H9 (cell line): ENCODE measurements at regions not wholly inside any gene's neighbourhood (a gene's known extent, or its start where the extent isn't known, plus 50 kb on each side); places are given as distances from the start of the nearest gene placed in this dataset.
"Not testable (repeated sequence)": the region's sequence is repeated elsewhere in the genome, so short reads cannot be mapped to it uniquely, and the experiment has no call there.

Source experiments
- DNase-seq: peaks from one replicate; pipeline ENCODE4 v3.0.0-alpha.2; 2017
- H2AFZ ChIP-seq: one replicate; pipeline ENCODE4 v1.6.1; 2013; ENCODE audit warnings: mild to moderate bottlenecking, low read length, control low read depth, moderate library complexity
- H2AK5ac ChIP-seq: 2 replicates; pipeline ENCODE4 v1.6.1; 2013; ENCODE audit warnings: low read length, control low read depth, mixed read lengths; ENCODE audit not compliant: insufficient read length
- H2BK120ac ChIP-seq: one replicate; pipeline ENCODE4 v1.6.1; 2013; ENCODE audit warnings: low read depth, mild to moderate bottlenecking, low read length, control low read depth, inconsistent platforms; ENCODE audit not compliant: poor library complexity, severe bottlenecking
- H2BK12ac ChIP-seq: 2 replicates; pipeline ENCODE4 v1.6.1; 2013; ENCODE audit warnings: low read length, control low read depth, mixed read lengths, low read depth; ENCODE audit not compliant: insufficient read length
- H2BK15ac ChIP-seq: 2 replicates; pipeline ENCODE4 v1.6.1; 2013; ENCODE audit warnings: low read depth, low read length, control low read depth
- H2BK20ac ChIP-seq: one replicate; pipeline ENCODE4 v1.6.1; 2013; ENCODE audit warnings: low read depth, mild to moderate bottlenecking, low read length, control low read depth, inconsistent platforms; ENCODE audit not compliant: poor library complexity, severe bottlenecking
- H2BK5ac ChIP-seq: 2 replicates; pipeline ENCODE4 v1.6.1; 2013; ENCODE audit warnings: low read length, control low read depth, mixed read lengths; ENCODE audit not compliant: insufficient read length
- H3K14ac ChIP-seq: 2 replicates; pipeline ENCODE4 v1.6.1; 2013; ENCODE audit warnings: low read length, control low read depth; ENCODE audit not compliant: insufficient read depth
- H3K18ac ChIP-seq: 2 replicates; pipeline ENCODE4 v1.6.1; 2013; ENCODE audit warnings: low read depth, mild to moderate bottlenecking, mixed read lengths, low read length, control low read depth; ENCODE audit not compliant: insufficient read length
- H3K23ac ChIP-seq: 2 replicates; pipeline ENCODE4 v1.6.1; 2013; ENCODE audit warnings: low read length, control low read depth, mixed read lengths, low read depth; ENCODE audit not compliant: insufficient read length
- H3K23me2 ChIP-seq: 2 replicates; pipeline ENCODE4 v1.6.1; 2013; ENCODE audit warnings: low read depth, mild to moderate bottlenecking, mixed read lengths, low read length, control low read depth; ENCODE audit not compliant: insufficient read length, poor library complexity, severe bottlenecking
- H3K27ac ChIP-seq: 2 replicates; pipeline ENCODE4 v1.5.1; 2013; ENCODE audit warnings: low read length, control low read depth, mixed read lengths, low read depth; ENCODE audit not compliant: insufficient read length
- H3K27me3 ChIP-seq: 2 replicates; pipeline ENCODE4 v1.6.1; 2013; ENCODE audit warnings: low read length, control low read depth, inconsistent platforms; ENCODE audit not compliant: insufficient read depth
- H3K4ac ChIP-seq: 2 replicates; pipeline ENCODE4 v1.6.1; 2013; ENCODE audit warnings: low read depth, mild to moderate bottlenecking, control low read depth, inconsistent platforms, low read length, moderate library complexity
- H3K4me1 ChIP-seq: 2 replicates; pipeline ENCODE4 v1.6.1; 2013; ENCODE audit warnings: low read length, control low read depth, inconsistent platforms; ENCODE audit not compliant: insufficient read depth
- H3K4me2 ChIP-seq: 2 replicates; pipeline ENCODE4 v1.6.1; 2013; ENCODE audit warnings: low read length, control low read depth, mixed read lengths; ENCODE audit not compliant: insufficient read length, insufficient read depth
- H3K56ac ChIP-seq: 2 replicates; pipeline ENCODE4 v1.6.1; 2013; ENCODE audit warnings: low read depth, mild to moderate bottlenecking, mixed read lengths, low read length, control low read depth; ENCODE audit not compliant: insufficient read length
- H3K79me1 ChIP-seq: 2 replicates; pipeline ENCODE4 v1.6.1; 2013; ENCODE audit warnings: low read depth, mild to moderate bottlenecking, moderate library complexity, low read length, control low read depth, inconsistent platforms; ENCODE audit not compliant: insufficient read depth, poor library complexity, severe bottlenecking
- H3K79me2 ChIP-seq: 2 replicates; pipeline ENCODE4 v1.6.1; 2013; ENCODE audit warnings: low read length, control low read depth, inconsistent platforms; ENCODE audit not compliant: insufficient read depth
- H3K9ac ChIP-seq: 2 replicates; pipeline ENCODE4 v1.6.1; 2013; ENCODE audit warnings: low read length, control low read depth, mixed read lengths; ENCODE audit not compliant: insufficient read length; ENCODE audit errors: extremely low read depth
- H3K9me3 ChIP-seq: one replicate; pipeline ENCODE4 v1.6.1; 2013; ENCODE audit warnings: low read depth, low read length, inconsistent platforms; ENCODE audit not compliant: control insufficient read depth
- H3T11ph ChIP-seq: one replicate; pipeline ENCODE4 v1.6.1; 2013; ENCODE audit warnings: mild to moderate bottlenecking, low read length, control low read depth, inconsistent platforms
- H4K20me1 ChIP-seq: one replicate; pipeline ENCODE4 v1.6.1; 2013; ENCODE audit not compliant: control insufficient read depth, insufficient read length, insufficient read depth
- H4K5ac ChIP-seq: 2 replicates; pipeline ENCODE4 v1.6.1; 2013; ENCODE audit warnings: low read depth, mild to moderate bottlenecking, mixed read lengths, low read length, control low read depth; ENCODE audit not compliant: insufficient read length
- H4K8ac ChIP-seq: replicated peaks from 2 replicates; pipeline ENCODE4 v1.6.1; 2013; ENCODE audit warnings: low read length, control low read depth, mixed read lengths, low read depth; ENCODE audit not compliant: insufficient read length
- H4K91ac ChIP-seq: 2 replicates; pipeline ENCODE4 v1.6.1; 2013; ENCODE audit warnings: low read depth, mild to moderate bottlenecking, moderate library complexity, mixed read lengths, low read length, control low read depth; ENCODE audit not compliant: insufficient read length
- H3K27ac Mint-ChIP-seq, 3 experiments: 2 replicates in 2 of 3; 3 replicates in 1 of 3; pipeline ENCODE4 v1.8.0; 2020 to 2021; ENCODE audit warnings: mixed read lengths in 3 of 3, mild to moderate bottlenecking in 1 of 3, moderate library complexity in 1 of 3
- H3K27me3 Mint-ChIP-seq: 2 replicates; pipeline ENCODE4 v1.8.0; 2021; ENCODE audit warnings: low read depth, mild to moderate bottlenecking, moderate library complexity, mixed read lengths
- H3K36me3 Mint-ChIP-seq, 3 experiments: 2 replicates in 2 of 3; 3 replicates in 1 of 3; pipeline ENCODE4 v1.8.0; 2020 to 2021; ENCODE audit warnings: low read depth in 3 of 3, mixed read lengths in 3 of 3; ENCODE audit not compliant: insufficient read depth in 1 of 3
- H3K4me1 Mint-ChIP-seq, 2 experiments: 2 replicates each; pipeline ENCODE4 v1.8.0; 2020; ENCODE audit warnings: mixed read lengths in 2 of 2
- H3K4me3 Mint-ChIP-seq, 2 experiments: 2 replicates in 1 of 2; 3 replicates in 1 of 2; pipeline ENCODE4 v1.8.0; 2020 to 2021; ENCODE audit warnings: mild to moderate bottlenecking in 2 of 2, mixed read lengths in 2 of 2, moderate library complexity in 1 of 2
- H3K9me3 Mint-ChIP-seq, 2 experiments: 2 replicates in 1 of 2; 3 replicates in 1 of 2; pipeline ENCODE4 v1.8.0; 2020; ENCODE audit warnings: mild to moderate bottlenecking in 2 of 2, mixed read lengths in 2 of 2, moderate library complexity in 1 of 2
- CTCF ChIP-seq: fragments of 200-600 bp; sonication (generic); conservative IDR thresholded peaks from 3 replicates; pipeline ENCODE4 v1.8.0; 2021; ENCODE audit warnings: antibody characterized with exemption, mild to moderate bottlenecking
- WGBS: extraction: QIAGEN DNeasy Blood & Tissue Kit; methylation state at CpG from one replicate; pipeline ENCODE4 v1.1.7; 2013; ENCODE audit warnings: missing lambda C conversion rate, low lambda C conversion rate, mixed read lengths; ENCODE audit not compliant: insufficient read length; ENCODE audit errors: extremely low coverage; 5-methylcytosine and 5-hydroxymethylcytosine counted together

- Histone ChIP-seq H2BK15ac (no peak overlapping the region), H2AK5ac (no peak overlapping the region), H2BK120ac (no peak overlapping the region), H3K79me2 (no peaks in the 10 kb centered on the region), H3K23ac (no peak overlapping the region), H3K27me3 (no peaks in the 10 kb centered on the region), H4K20me1 (no peaks in the 10 kb centered on the region), H4K8ac (no peak overlapping the region), H3K9me3 (peaks cover 48% of the 10 kb centered on the region), H3K4me1 (no peaks in the 10 kb centered on the region), H4K5ac (no peak overlapping the region), H2AFZ (no peak overlapping the region), H4K91ac (no peak overlapping the region), H2BK5ac (no peak overlapping the region), H3K23me2 (no peaks in the 10 kb centered on the region), H2BK20ac (no peak overlapping the region), H3K79me1 (no peaks in the 10 kb centered on the region), H3K27ac (no peak overlapping the region), H3K14ac (no peak overlapping the region), H3K56ac (no peak overlapping the region), H3K4me2 (no peak overlapping the region), H3K9ac (no peak overlapping the region), H3T11ph (no peak overlapping the region), H3K18ac (no peak overlapping the region), H3K4ac (no peak overlapping the region), H2BK12ac (no peak overlapping the region)
- Mint-ChIP-seq H3K27ac (no peak overlapping the region), H3K27me3 (peaks cover 8% of the 10 kb centered on the region), H3K36me3 (peaks cover 19 to 29% (median 20%) of the 10 kb centered on the region in 3 experiments; a peak in 6 of 7 replicates), H3K4me3 (no peak overlapping the region), H3K4me1 (no peaks in the 10 kb centered on the region), H3K9me3 (peaks cover 75 to 80% of the 10 kb centered on the region in 2 experiments)
- TF ChIP-seq CTCF = no peak
- no CpG with 5 or more reads among the region's 5 CpGs for WGBS
- DNase-seq = no peak
Measured at GRCh38 chr14:105629886-105630215, 103.5 kb downstream of the TMEM121 start.

GRCh38 chr14:105630293-105630934, 104.0 kb downstream of the TMEM121 start:
- H3K4ac ChIP-seq, H4K20me1 ChIP-seq, H3K4me3 Mint-ChIP-seq, H3T11ph ChIP-seq, H3K23ac ChIP-seq, H4K91ac ChIP-seq, H3K18ac ChIP-seq, H3K79me1 ChIP-seq, H4K5ac ChIP-seq, H3K4me2 ChIP-seq, H3K23me2 ChIP-seq, H3K4me1 ChIP-seq, H3K27me3 ChIP-seq, H2BK20ac ChIP-seq, H3K14ac ChIP-seq, H3K56ac ChIP-seq, H3K27me3 Mint-ChIP-seq, H3K4me1 Mint-ChIP-seq, H3K27ac Mint-ChIP-seq, H4K8ac ChIP-seq, H3K79me2 ChIP-seq, H2AK5ac ChIP-seq, H3K9ac ChIP-seq, H2AFZ ChIP-seq, H3K27ac ChIP-seq, H2BK15ac ChIP-seq, H2BK5ac ChIP-seq, H2BK12ac ChIP-seq, H2BK120ac ChIP-seq, DNase-seq: not testable (repeated sequence)
- Mint-ChIP-seq H3K9me3 (peaks cover 73 to 79% of the 10 kb centered on the region in 2 experiments), H3K36me3 (peaks cover 16 to 26% (median 20%) of the 10 kb centered on the region in 3 experiments; a peak in 6 of 7 replicates)
- H3K9me3 ChIP-seq = peaks cover 45% of the 10 kb centered on the region
- no CpG with 5 or more reads among the region's 8 CpGs for WGBS
